ENCODE measurements at regions not wholly inside any gene's neighbourhood (a gene's known extent, or its start where the extent isn't known, plus 50 kb on each side); places are given as distances from the start of the nearest gene placed in this dataset.
A peak's percentile ranks its signal among the peaks of the same experiment; 100 is the strongest.
"Not testable (repeated sequence)": the region's sequence is repeated elsewhere in the genome, so short reads cannot be mapped to it uniquely, and the experiment has no call there.

DNA sequence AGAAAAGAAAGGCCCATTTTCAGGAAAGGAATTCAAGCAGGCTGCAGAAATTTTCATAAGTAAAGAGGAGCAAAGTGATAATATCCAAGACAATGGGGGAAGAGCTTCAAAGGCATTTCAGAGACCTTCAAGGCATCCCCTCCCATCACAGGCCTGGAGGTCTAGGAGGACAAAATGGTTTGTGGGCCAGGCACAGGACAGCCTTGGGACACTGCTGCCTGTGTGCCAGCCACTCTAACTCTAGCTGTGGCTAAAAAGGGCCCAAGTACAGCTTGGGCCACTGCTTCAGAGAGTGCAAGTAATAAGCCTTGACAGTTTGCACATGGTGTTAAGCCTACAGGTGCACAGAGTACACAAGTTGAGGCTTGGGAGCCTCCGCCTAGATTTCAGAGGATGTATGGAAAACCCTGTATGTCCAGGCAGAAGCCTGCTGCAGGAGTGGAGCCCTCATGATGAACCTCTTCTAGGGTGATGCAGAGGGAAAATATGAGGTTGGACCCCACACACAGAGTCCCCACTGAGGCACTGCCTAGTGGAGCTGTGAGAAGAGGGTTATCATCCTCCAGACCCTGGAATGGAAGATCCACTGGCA lies 51.8 kb upstream of the ZSWIM5 start:
- H3K4me3 ChIP-seq (ENCODE audit: low read length), result no peak overlapping the region
- TF ChIP-seq, protein P1, sequence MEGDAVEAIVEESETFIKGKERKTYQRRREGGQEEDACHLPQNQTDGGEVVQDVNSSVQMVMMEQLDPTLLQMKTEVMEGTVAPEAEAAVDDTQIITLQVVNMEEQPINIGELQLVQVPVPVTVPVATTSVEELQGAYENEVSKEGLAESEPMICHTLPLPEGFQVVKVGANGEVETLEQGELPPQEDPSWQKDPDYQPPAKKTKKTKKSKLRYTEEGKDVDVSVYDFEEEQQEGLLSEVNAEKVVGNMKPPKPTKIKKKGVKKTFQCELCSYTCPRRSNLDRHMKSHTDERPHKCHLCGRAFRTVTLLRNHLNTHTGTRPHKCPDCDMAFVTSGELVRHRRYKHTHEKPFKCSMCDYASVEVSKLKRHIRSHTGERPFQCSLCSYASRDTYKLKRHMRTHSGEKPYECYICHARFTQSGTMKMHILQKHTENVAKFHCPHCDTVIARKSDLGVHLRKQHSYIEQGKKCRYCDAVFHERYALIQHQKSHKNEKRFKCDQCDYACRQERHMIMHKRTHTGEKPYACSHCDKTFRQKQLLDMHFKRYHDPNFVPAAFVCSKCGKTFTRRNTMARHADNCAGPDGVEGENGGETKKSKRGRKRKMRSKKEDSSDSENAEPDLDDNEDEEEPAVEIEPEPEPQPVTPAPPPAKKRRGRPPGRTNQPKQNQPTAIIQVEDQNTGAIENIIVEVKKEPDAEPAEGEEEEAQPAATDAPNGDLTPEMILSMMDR (IDR thresholded peaks at IDR 0.05; ENCODE audit: insufficient read depth, low read depth, low read length, missing control alignments), result no peak
- no peak for DNase-seq (ENCODE audit: low read depth)

DNA sequence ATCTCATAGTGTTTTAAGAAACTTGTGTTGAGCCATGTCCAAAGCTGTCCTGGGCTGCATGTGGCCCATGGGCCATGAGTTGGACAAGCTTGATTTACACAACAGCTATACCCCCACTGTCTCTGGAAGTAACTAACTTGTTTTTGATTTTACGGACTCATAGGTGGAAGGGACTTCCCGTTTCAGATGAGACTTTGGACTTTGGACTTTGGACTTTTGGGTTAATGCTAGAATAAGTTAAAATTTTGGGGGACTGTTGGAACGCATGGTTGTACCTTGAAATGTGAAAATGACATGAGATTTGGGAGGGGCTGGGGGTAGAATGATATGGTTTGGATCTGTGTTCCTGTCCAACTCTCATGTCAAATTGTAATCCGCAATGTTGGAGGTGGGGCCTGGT lies 52.6 kb upstream of the ZSWIM5 start:
- no peak for DNase-seq (ENCODE audit: low read depth)
- H3K4me3 ChIP-seq (ENCODE audit: low read length), result no peak overlapping the region
- TF ChIP-seq, protein P1 (IDR thresholded peaks at IDR 0.05; ENCODE audit: insufficient read depth, low read depth, low read length, missing control alignments), result no peak

DNA sequence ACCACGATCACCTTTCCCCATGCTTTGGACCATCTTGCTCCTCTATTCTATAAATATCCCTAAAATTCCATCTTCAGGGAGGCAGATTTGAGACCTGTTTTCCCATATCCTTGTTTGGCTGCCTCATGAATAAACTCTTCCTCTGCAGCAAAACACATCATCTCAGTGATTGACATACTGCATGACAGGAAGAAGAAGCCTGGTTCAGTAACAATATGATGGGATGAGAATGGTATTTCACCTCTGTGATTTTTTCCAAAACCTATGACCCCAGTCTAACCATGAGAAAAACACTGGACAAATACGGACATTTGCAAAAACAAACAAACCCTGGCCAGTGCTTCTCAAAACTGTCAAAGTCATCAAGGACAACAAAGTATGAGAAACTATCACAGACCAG lies 53.8 kb upstream of the ZSWIM5 start:
- H3K4me3 ChIP-seq (ENCODE audit: low read length), result no peak overlapping the region
- no peak for DNase-seq (ENCODE audit: low read depth)
- TF ChIP-seq, protein P1 (IDR thresholded peaks at IDR 0.05; ENCODE audit: insufficient read depth, low read depth, low read length, missing control alignments), result no peak

DNA sequence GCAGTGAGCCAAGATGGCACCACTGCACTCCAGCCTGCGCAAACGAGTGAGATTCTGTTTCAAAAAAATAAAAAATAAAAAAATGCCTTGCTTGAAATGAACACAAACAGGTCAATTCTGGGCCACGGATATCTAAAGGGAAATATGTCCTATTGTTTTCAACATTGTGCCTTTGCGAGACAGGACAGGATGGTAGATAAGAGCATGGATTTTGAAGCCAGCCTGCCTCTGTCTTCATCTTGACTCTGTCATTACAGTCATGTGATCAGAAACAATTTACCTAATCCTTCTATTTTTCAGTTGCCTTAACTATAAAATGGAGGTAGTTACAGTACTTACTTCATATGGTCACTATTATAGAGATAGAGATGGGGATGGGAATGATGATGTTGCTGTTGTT lies 56.7 kb upstream of the ZSWIM5 start:
- H3K4me3 ChIP-seq (ENCODE audit: low read length), result no peak overlapping the region
- no peak for DNase-seq (ENCODE audit: low read depth)
- TF ChIP-seq, protein P1 (IDR thresholded peaks at IDR 0.05; ENCODE audit: insufficient read depth, low read depth, low read length, missing control alignments), result no peak

DNA sequence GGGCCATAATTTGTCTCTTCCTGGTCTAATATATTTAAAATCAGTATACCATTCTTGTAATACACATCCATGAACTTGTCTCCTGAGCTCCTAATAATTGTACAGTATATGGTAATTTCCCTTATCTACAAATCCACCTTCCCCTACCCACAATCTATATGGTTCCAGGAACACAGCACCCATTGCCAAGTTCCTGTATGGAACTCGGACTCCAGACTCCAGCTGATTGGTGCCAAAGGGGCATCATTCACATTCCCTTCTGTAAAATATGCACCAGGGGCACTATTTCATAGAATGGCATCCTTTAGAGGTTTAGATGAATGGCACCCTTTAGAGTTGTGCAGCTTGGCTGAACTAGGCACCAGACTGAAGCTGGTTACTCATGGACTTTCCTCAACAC lies 58.8 kb upstream of the ZSWIM5 start:
- H3K4me3 ChIP-seq (ENCODE audit: low read length), result no peak overlapping the region
- no peak for DNase-seq (ENCODE audit: low read depth)
- TF ChIP-seq, protein P1 (IDR thresholded peaks at IDR 0.05; ENCODE audit: insufficient read depth, low read depth, low read length, missing control alignments), result no peak

DNA sequence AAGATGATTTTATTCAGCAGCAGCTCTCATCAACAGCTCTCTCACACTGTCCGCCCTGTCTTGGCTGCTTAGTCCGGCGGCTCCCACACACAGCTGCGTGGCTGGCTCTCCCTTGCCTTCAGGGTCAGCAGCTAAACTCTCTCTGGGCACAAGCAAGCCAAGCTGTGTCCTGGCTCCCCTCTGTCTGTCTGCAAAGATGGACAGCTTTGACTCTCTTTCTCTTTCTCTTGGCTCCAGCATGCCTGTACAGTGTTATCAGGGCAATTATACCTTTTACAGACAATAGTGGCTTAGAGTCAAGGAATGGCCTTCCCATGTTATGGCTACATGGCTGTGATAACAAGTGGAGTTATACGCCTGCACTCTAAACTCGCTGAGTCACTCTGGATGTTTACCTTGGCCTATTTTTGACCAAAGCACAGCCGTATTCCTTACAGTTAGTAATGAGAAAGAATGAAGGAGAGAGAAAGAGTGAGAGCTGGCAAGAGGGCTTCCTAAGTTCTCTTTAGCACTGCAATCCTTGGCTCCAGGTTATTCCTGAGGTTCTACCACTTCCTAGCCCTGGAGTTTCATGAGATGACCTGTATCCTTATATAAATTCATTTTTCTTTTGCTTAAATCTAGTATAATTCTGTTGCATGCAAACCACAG lies 59.9 kb upstream of the ZSWIM5 start:
- H3K4me3 ChIP-seq (ENCODE audit: low read length), result no peak overlapping the region
- peak; percentile 58 for DNase-seq (ENCODE audit: low read depth)
- TF ChIP-seq, protein P1 (IDR thresholded peaks at IDR 0.05; ENCODE audit: insufficient read depth, low read depth, low read length, missing control alignments), result no peak

DNA sequence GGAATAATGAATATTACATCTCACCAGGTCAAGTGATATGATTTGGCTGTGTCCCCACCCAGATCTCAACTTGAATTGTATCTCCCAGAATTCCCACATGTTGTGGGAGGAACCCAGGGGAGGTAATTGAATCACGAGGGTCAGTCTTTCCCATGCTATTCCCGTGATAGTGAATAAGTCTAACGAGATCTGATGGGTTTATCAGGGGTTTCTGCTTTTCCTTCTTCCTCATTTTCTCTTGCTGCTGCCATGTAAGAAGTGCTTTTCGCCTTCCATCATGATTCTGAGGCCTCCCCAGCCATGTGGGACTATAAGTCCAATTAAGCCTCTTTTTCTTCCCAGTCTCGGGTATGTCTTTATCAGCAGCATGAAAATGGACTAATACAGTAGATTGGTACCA lies 58.4 kb upstream of the HPDL start:
- not testable (repeated sequence) for DNase-seq (ENCODE audit: low read depth); H3K4me3 ChIP-seq (ENCODE audit: low read length)

DNA sequence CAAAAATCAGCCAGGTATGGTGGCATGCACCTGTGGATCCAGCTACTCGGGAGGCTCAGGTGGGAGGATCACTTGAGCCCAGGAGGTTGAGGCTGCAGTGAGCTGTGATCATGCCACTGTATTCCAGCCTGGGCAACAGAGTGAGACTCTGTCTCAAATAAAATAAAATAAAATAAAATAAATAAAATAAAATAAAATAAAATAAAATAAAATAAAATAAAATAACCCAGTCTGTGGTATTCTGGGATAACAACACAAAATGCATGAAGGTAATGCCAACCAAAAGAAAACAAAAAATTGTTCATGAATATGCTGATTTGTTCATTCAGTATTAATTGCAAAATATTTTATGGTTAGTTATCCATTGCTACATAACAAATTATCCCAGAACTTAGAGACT lies 54.4 kb upstream of the HPDL start:
- H3K4me3 ChIP-seq (ENCODE audit: low read length); DNase-seq (ENCODE audit: low read depth): not testable (repeated sequence)

Measured in epithelial cell of esophagus (primary cell).